H9 (cell line): ENCODE measurements at regions not wholly inside any gene's neighbourhood (a gene's known extent, or its start where the extent isn't known, plus 50 kb on each side); places are given as distances from the start of the nearest gene placed in this dataset.
A peak's percentile ranks its signal among the peaks of the same experiment; 100 is the strongest.

ENCODE experiments used
- DNase-seq: peaks from one replicate; pipeline ENCODE4 v3.0.0-alpha.2; 2017
- H2AFZ ChIP-seq: one replicate; pipeline ENCODE4 v1.6.1; 2013; ENCODE audit warnings: mild to moderate bottlenecking, low read length, control low read depth, moderate library complexity
- H2AK5ac ChIP-seq: 2 replicates; pipeline ENCODE4 v1.6.1; 2013; ENCODE audit warnings: low read length, control low read depth, mixed read lengths; ENCODE audit not compliant: insufficient read length
- H2BK120ac ChIP-seq: one replicate; pipeline ENCODE4 v1.6.1; 2013; ENCODE audit warnings: low read depth, mild to moderate bottlenecking, low read length, control low read depth, inconsistent platforms; ENCODE audit not compliant: poor library complexity, severe bottlenecking
- H2BK12ac ChIP-seq: 2 replicates; pipeline ENCODE4 v1.6.1; 2013; ENCODE audit warnings: low read length, control low read depth, mixed read lengths, low read depth; ENCODE audit not compliant: insufficient read length
- H2BK15ac ChIP-seq: 2 replicates; pipeline ENCODE4 v1.6.1; 2013; ENCODE audit warnings: low read depth, low read length, control low read depth
- H2BK20ac ChIP-seq: one replicate; pipeline ENCODE4 v1.6.1; 2013; ENCODE audit warnings: low read depth, mild to moderate bottlenecking, low read length, control low read depth, inconsistent platforms; ENCODE audit not compliant: poor library complexity, severe bottlenecking
- H2BK5ac ChIP-seq: 2 replicates; pipeline ENCODE4 v1.6.1; 2013; ENCODE audit warnings: low read length, control low read depth, mixed read lengths; ENCODE audit not compliant: insufficient read length
- H3K14ac ChIP-seq: 2 replicates; pipeline ENCODE4 v1.6.1; 2013; ENCODE audit warnings: low read length, control low read depth; ENCODE audit not compliant: insufficient read depth
- H3K18ac ChIP-seq: 2 replicates; pipeline ENCODE4 v1.6.1; 2013; ENCODE audit warnings: low read depth, mild to moderate bottlenecking, mixed read lengths, low read length, control low read depth; ENCODE audit not compliant: insufficient read length
- H3K23ac ChIP-seq: 2 replicates; pipeline ENCODE4 v1.6.1; 2013; ENCODE audit warnings: low read length, control low read depth, mixed read lengths, low read depth; ENCODE audit not compliant: insufficient read length
- H3K23me2 ChIP-seq: 2 replicates; pipeline ENCODE4 v1.6.1; 2013; ENCODE audit warnings: low read depth, mild to moderate bottlenecking, mixed read lengths, low read length, control low read depth; ENCODE audit not compliant: insufficient read length, poor library complexity, severe bottlenecking
- H3K27ac ChIP-seq: 2 replicates; pipeline ENCODE4 v1.5.1; 2013; ENCODE audit warnings: low read length, control low read depth, mixed read lengths, low read depth; ENCODE audit not compliant: insufficient read length
- H3K27me3 ChIP-seq: 2 replicates; pipeline ENCODE4 v1.6.1; 2013; ENCODE audit warnings: low read length, control low read depth, inconsistent platforms; ENCODE audit not compliant: insufficient read depth
- H3K4ac ChIP-seq: 2 replicates; pipeline ENCODE4 v1.6.1; 2013; ENCODE audit warnings: low read depth, mild to moderate bottlenecking, control low read depth, inconsistent platforms, low read length, moderate library complexity
- H3K4me1 ChIP-seq: 2 replicates; pipeline ENCODE4 v1.6.1; 2013; ENCODE audit warnings: low read length, control low read depth, inconsistent platforms; ENCODE audit not compliant: insufficient read depth
- H3K4me2 ChIP-seq: 2 replicates; pipeline ENCODE4 v1.6.1; 2013; ENCODE audit warnings: low read length, control low read depth, mixed read lengths; ENCODE audit not compliant: insufficient read length, insufficient read depth
- H3K56ac ChIP-seq: 2 replicates; pipeline ENCODE4 v1.6.1; 2013; ENCODE audit warnings: low read depth, mild to moderate bottlenecking, mixed read lengths, low read length, control low read depth; ENCODE audit not compliant: insufficient read length
- H3K79me1 ChIP-seq: 2 replicates; pipeline ENCODE4 v1.6.1; 2013; ENCODE audit warnings: low read depth, mild to moderate bottlenecking, moderate library complexity, low read length, control low read depth, inconsistent platforms; ENCODE audit not compliant: insufficient read depth, poor library complexity, severe bottlenecking
- H3K79me2 ChIP-seq: 2 replicates; pipeline ENCODE4 v1.6.1; 2013; ENCODE audit warnings: low read length, control low read depth, inconsistent platforms; ENCODE audit not compliant: insufficient read depth
- H3K9ac ChIP-seq: 2 replicates; pipeline ENCODE4 v1.6.1; 2013; ENCODE audit warnings: low read length, control low read depth, mixed read lengths; ENCODE audit not compliant: insufficient read length; ENCODE audit errors: extremely low read depth
- H3K9me3 ChIP-seq: one replicate; pipeline ENCODE4 v1.6.1; 2013; ENCODE audit warnings: low read depth, low read length, inconsistent platforms; ENCODE audit not compliant: control insufficient read depth
- H3T11ph ChIP-seq: one replicate; pipeline ENCODE4 v1.6.1; 2013; ENCODE audit warnings: mild to moderate bottlenecking, low read length, control low read depth, inconsistent platforms
- H4K20me1 ChIP-seq: one replicate; pipeline ENCODE4 v1.6.1; 2013; ENCODE audit not compliant: control insufficient read depth, insufficient read length, insufficient read depth
- H4K5ac ChIP-seq: 2 replicates; pipeline ENCODE4 v1.6.1; 2013; ENCODE audit warnings: low read depth, mild to moderate bottlenecking, mixed read lengths, low read length, control low read depth; ENCODE audit not compliant: insufficient read length
- H4K8ac ChIP-seq: replicated peaks from 2 replicates; pipeline ENCODE4 v1.6.1; 2013; ENCODE audit warnings: low read length, control low read depth, mixed read lengths, low read depth; ENCODE audit not compliant: insufficient read length
- H4K91ac ChIP-seq: 2 replicates; pipeline ENCODE4 v1.6.1; 2013; ENCODE audit warnings: low read depth, mild to moderate bottlenecking, moderate library complexity, mixed read lengths, low read length, control low read depth; ENCODE audit not compliant: insufficient read length
- H3K27ac Mint-ChIP-seq, 3 experiments: 2 replicates in 2 of 3; 3 replicates in 1 of 3; pipeline ENCODE4 v1.8.0; 2020 to 2021; ENCODE audit warnings: mixed read lengths in 3 of 3, mild to moderate bottlenecking in 1 of 3, moderate library complexity in 1 of 3
- H3K27me3 Mint-ChIP-seq: 2 replicates; pipeline ENCODE4 v1.8.0; 2021; ENCODE audit warnings: low read depth, mild to moderate bottlenecking, moderate library complexity, mixed read lengths
- H3K36me3 Mint-ChIP-seq, 3 experiments: 2 replicates in 2 of 3; 3 replicates in 1 of 3; pipeline ENCODE4 v1.8.0; 2020 to 2021; ENCODE audit warnings: low read depth in 3 of 3, mixed read lengths in 3 of 3; ENCODE audit not compliant: insufficient read depth in 1 of 3
- H3K4me1 Mint-ChIP-seq, 2 experiments: 2 replicates each; pipeline ENCODE4 v1.8.0; 2020; ENCODE audit warnings: mixed read lengths in 2 of 2
- H3K4me3 Mint-ChIP-seq, 2 experiments: 2 replicates in 1 of 2; 3 replicates in 1 of 2; pipeline ENCODE4 v1.8.0; 2020 to 2021; ENCODE audit warnings: mild to moderate bottlenecking in 2 of 2, mixed read lengths in 2 of 2, moderate library complexity in 1 of 2
- H3K9me3 Mint-ChIP-seq, 2 experiments: 2 replicates in 1 of 2; 3 replicates in 1 of 2; pipeline ENCODE4 v1.8.0; 2020; ENCODE audit warnings: mild to moderate bottlenecking in 2 of 2, mixed read lengths in 2 of 2, moderate library complexity in 1 of 2
- CTCF ChIP-seq: fragments of 200-600 bp; sonication (generic); conservative IDR thresholded peaks from 3 replicates; pipeline ENCODE4 v1.8.0; 2021; ENCODE audit warnings: antibody characterized with exemption, mild to moderate bottlenecking
- WGBS: extraction: QIAGEN DNeasy Blood & Tissue Kit; methylation state at CpG from one replicate; pipeline ENCODE4 v1.1.7; 2013; ENCODE audit warnings: missing lambda C conversion rate, low lambda C conversion rate, mixed read lengths; ENCODE audit not compliant: insufficient read length; ENCODE audit errors: extremely low coverage; 5-methylcytosine and 5-hydroxymethylcytosine counted together

GRCh38 chr14:98962118-98962517, 309.9 kb downstream of the BCL11B start:
- Histone ChIP-seq H2BK20ac (no peak overlapping the region), H2BK12ac (no peak overlapping the region), H4K8ac (no peak overlapping the region), H3K79me2 (no peaks in the 10 kb centered on the region), H3K14ac (no peak overlapping the region), H4K91ac (no peak overlapping the region), H2BK5ac (no peak overlapping the region), H3K27ac (no peak overlapping the region), H2AK5ac (no peak overlapping the region), H3K27me3 (no peaks in the 10 kb centered on the region), H3K23me2 (no peaks in the 10 kb centered on the region), H2AFZ (no peak overlapping the region), H3K18ac (no peak overlapping the region), H3K4ac (no peak overlapping the region), H2BK15ac (no peak overlapping the region), H3K9ac (no peak overlapping the region), H3K9me3 (no peaks in the 10 kb centered on the region), H3T11ph (no peak overlapping the region), H3K4me1 (no peaks in the 10 kb centered on the region), H3K56ac (no peak overlapping the region), H3K79me1 (no peaks in the 10 kb centered on the region), H2BK120ac (no peak overlapping the region), H3K23ac (no peak overlapping the region), H4K5ac (no peak overlapping the region), H3K4me2 (no peak overlapping the region), H4K20me1 (no peaks in the 10 kb centered on the region)
- Mint-ChIP-seq H3K27me3 (peaks cover 6% of the 10 kb centered on the region), H3K27ac (no peak overlapping the region), H3K36me3 (no peaks in the 10 kb centered on the region), H3K4me3 (no peak overlapping the region), H3K9me3 (no peaks in the 10 kb centered on the region), H3K4me1 (peaks cover 16 to 23% of the 10 kb centered on the region in 2 experiments)
- peak; percentile 5 for DNase-seq
- WGBS: no CpG with 5 or more reads among the region's 12 CpGs
- no peak for TF ChIP-seq CTCF
